Panc1 (cell line): ENCODE measurements at regions not wholly inside any gene's neighbourhood (a gene's known extent, or its start where the extent isn't known, plus 50 kb on each side); places are given as distances from the start of the nearest gene placed in this dataset.

Source experiments
- POLR2AphosphoS5 ChIP-seq: IDR thresholded peaks from 2 replicates; pipeline ENCODE4 v1.6.1; 2012; ENCODE audit warnings: mild to moderate bottlenecking, low read depth, low read length, moderate library complexity
- TF ChIP-seq, protein P1 (sequence below): fragments of 450-650 bp; IDR thresholded peaks from 2 replicates; pipeline ENCODE4 v1.5.1; 2017; ENCODE audit warnings: mild to moderate bottlenecking
- TF ChIP-seq, protein P2 (sequence below), 2 experiments: IDR thresholded peaks; 2 replicates each; pipeline ENCODE4 v1.6.1; 2011 to 2012; ENCODE audit warnings: low read depth in 2 of 2, control low read depth in 1 of 2, low read length in 1 of 2, mild to moderate bottlenecking in 1 of 2, moderate library complexity in 1 of 2; ENCODE audit not compliant: insufficient read depth in 1 of 2

DNA sequence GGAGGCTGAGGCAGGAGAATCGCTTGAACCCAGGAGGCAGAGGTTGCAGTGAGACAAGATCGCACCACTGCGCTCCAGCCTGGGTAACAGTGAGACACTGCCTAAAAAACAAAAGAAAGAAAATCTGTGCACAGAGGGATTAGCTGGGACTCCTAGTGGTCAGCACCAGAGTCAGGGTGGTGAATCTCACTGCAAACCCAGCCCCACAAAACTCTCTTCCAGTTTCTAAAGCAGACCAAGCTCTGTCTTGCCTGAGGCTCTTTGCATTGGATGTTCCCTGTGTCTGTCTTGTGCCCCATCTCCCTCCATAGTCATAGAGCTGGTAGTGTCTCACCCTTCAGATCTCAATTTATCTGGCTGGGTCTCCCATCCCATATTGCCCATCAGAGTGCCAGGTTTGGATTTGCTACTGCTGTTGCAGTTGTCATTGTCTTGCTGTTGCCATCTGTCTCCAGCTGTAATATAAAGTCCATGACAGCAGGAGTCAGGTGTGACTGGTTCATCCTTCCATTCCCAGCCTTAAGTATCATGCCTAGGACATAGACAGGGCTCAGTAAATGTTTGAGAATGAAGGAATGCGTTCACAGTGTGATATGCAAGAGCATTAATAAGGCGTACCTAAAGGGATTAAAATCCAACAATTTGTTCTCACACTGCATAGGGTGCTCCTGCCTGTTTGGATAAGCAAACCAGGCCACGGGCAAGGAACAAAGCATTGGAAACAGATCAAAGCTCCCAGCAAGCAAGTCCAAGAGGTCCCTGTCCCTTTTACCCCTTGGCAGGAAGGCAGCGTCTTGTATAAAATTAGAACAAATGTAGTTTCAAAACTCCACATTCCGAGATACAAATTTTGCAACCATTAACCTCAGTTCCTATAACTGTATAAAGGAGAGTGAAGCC lies 614.6 kb upstream of the CDH5 start:
- no peak for TF ChIP-seq POLR2AphosphoS5
- TF ChIP-seq, protein P1, sequence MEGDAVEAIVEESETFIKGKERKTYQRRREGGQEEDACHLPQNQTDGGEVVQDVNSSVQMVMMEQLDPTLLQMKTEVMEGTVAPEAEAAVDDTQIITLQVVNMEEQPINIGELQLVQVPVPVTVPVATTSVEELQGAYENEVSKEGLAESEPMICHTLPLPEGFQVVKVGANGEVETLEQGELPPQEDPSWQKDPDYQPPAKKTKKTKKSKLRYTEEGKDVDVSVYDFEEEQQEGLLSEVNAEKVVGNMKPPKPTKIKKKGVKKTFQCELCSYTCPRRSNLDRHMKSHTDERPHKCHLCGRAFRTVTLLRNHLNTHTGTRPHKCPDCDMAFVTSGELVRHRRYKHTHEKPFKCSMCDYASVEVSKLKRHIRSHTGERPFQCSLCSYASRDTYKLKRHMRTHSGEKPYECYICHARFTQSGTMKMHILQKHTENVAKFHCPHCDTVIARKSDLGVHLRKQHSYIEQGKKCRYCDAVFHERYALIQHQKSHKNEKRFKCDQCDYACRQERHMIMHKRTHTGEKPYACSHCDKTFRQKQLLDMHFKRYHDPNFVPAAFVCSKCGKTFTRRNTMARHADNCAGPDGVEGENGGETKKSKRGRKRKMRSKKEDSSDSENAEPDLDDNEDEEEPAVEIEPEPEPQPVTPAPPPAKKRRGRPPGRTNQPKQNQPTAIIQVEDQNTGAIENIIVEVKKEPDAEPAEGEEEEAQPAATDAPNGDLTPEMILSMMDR: no peak
- TF ChIP-seq, protein P2, sequence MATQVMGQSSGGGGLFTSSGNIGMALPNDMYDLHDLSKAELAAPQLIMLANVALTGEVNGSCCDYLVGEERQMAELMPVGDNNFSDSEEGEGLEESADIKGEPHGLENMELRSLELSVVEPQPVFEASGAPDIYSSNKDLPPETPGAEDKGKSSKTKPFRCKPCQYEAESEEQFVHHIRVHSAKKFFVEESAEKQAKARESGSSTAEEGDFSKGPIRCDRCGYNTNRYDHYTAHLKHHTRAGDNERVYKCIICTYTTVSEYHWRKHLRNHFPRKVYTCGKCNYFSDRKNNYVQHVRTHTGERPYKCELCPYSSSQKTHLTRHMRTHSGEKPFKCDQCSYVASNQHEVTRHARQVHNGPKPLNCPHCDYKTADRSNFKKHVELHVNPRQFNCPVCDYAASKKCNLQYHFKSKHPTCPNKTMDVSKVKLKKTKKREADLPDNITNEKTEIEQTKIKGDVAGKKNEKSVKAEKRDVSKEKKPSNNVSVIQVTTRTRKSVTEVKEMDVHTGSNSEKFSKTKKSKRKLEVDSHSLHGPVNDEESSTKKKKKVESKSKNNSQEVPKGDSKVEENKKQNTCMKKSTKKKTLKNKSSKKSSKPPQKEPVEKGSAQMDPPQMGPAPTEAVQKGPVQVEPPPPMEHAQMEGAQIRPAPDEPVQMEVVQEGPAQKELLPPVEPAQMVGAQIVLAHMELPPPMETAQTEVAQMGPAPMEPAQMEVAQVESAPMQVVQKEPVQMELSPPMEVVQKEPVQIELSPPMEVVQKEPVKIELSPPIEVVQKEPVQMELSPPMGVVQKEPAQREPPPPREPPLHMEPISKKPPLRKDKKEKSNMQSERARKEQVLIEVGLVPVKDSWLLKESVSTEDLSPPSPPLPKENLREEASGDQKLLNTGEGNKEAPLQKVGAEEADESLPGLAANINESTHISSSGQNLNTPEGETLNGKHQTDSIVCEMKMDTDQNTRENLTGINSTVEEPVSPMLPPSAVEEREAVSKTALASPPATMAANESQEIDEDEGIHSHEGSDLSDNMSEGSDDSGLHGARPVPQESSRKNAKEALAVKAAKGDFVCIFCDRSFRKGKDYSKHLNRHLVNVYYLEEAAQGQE (IDR thresholded peaks at IDR 0.05; ENCODE audit: insufficient read depth in 1 of 2, low read depth in 2 of 2, low read length in 1 of 2): no peak
